HG03469 (cell line): ENCODE measurements at regions not wholly inside any gene's neighbourhood (a gene's known extent, or its start where the extent isn't known, plus 50 kb on each side); places are given as distances from the start of the nearest gene placed in this dataset.

Experiments used
- ATAC-seq: cut with Tn5 transposase; IDR thresholded peaks from one replicate; pipeline ENCODE4 v1.9.1; 2021; ENCODE audit warnings: mild to moderate bottlenecking, moderate library complexity, moderate number of reproducible peaks; ENCODE audit not compliant: unreplicated experiment

DNA sequence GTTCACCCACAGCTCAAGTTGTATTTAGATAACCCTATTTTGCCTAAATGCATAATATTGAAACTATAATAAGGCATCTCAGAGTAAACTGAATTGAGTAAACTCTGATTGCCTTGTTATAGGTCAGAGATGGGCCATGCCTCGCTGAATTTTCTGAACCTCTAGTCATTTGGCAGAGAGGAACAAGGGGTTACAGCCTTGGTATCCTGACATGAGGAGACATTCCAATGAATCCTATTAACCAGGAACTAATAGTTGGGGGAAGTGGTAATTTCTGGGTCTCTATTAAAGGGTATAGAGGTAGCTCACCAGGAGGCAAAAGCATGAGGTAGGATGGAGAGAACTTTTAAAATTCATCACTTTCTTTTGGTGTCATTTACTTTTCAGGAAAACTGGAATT is 227.4 kb upstream of the CHST9 start:
- no peak for ATAC-seq

DNA sequence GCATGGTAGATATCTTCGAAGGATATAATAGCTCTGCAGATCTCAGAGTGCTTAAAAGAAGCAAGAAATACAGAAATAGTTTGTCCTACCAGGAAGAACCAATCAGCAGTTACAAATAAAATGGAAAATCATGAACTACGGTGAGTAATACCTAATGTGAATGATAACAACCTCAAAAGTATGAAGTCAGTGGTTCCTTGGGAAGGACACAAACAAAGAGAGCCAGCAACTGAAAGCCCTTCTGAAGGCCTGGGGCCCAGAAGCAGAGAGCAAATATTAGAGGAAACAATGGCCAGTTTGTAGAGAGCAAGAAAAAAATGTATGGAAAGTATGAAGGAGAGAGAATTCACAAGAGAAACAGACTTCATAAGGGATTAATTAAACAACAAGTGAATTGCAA is 226.8 kb upstream of the CHST9 start:
- no peak for ATAC-seq

DNA sequence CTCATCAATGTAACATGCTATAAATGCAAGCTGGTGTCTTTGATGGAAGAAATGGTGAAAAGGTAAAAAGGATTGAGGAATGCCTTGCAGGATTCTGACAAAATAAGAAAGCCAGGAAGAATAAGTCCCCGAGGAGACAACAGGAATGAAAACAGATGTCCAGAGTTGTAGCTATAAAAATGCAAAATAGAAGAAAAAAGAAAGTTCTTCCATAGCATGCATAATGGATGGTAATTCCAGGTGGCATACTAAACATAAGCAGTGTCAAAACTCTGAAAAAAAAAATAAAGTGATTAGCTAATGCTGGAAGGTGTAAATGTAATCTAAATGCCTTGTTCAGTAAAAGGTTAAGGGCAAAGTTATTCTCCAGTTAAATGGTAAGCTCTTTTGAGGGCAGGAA is 225.9 kb upstream of the CHST9 start:
- ATAC-seq, result no peak

DNA sequence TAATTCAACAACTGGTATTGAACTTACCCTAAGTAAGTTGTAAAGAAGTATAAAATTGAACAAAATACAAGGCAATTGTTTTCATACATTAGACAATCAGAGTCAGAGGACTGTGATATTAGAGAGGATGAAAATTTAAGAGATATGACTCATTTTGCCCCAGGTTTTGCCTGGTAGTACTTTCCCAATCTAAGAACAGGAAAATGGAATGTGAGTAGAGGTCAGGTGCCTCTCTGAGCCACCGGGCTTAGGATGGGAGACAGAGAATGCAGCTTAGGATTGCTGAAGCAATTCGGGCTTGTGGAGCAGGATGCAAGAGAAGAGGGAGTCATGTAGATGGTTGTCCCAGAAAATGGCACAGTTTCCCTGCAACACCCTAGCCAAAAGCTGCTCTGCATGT is 219.7 kb upstream of the CHST9 start:
- ATAC-seq, result no peak

DNA sequence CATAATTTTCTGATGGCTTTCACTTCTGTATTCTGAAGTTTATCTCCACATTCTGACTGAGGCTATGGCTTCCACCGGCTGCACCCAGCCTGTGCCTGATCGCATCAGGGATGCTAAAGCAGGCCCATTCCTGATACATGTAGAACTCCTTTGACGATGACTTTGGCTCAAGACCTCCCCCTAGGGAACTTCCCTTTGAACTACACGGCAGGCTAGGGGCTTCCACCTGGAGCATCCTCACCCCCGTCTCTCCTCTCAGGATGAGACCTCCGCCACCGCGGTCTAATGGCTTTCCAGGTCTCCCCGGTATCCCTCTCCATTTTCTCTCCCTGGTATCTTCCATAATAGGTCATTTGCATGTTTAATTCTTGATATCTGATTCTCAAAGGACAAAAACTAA is 214.9 kb upstream of the CHST9 start:
- no peak for ATAC-seq

DNA sequence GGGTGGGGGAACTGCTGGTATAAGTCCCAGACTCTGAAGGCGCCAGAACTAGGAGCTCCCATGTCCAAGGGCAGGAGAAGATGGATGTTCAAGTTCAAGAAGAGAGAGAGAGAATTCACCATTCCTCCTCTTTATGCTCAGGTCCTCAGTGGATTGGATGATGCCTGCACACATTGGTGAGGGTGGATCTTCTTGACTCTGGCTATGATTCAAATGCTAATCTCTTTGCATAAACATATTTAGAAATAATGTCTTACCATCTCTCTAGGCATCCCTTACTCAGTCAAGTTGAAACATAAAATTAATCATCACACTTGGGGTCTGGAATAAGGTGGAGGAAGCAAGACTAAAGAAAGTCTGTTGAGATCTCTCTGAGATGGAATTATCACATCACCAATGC is 210.6 kb upstream of the CHST9 start:
- no peak for ATAC-seq

DNA sequence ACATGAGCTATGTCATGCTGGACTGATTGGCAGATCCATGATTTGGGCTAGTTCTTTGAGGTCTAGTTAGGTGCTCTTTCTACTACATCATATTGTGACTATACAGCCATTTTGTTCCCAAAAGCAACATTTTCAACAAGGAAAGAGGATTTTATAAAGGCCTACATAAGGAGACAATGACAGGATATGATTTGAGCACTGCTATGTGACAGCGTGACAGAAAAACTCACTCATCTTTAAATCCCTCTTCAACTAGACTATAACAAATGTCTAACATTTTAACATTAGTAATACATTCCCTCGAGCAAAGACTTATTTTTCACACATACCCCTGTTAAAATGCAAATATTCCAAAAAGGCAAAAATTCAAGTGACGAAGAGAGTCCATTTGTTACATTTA is 209.6 kb upstream of the CHST9 start:
- no peak for ATAC-seq

DNA sequence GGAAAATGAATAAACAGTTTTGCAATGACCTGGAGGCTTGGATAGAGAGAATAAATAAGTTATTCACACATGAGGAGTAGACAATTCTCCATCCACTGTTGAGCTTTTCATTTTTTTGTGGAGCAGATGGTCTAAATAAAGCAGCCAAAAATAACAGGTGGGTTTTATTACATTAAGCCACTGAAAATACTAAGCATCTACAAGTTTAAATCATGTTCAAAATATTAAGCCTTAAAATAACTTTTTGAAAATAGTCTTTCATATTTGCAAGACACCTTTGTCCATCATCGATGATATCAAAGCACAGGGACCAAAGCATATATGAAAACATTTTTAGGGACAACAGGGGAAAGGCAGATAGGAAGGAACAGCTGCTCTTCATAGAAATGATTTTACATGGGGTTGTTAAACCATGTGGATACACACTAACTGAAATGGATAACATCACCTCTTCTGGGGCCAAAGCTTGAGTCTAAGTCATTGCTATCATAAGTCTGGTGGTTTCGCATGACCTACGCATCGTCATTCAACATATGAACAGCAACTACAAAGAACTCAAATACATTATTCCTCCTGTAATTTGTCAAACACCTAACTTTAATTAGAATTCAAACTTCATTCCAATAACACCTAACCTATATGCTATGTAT is 197.6 kb upstream of the CHST9 start:
- no peak for ATAC-seq

DNA sequence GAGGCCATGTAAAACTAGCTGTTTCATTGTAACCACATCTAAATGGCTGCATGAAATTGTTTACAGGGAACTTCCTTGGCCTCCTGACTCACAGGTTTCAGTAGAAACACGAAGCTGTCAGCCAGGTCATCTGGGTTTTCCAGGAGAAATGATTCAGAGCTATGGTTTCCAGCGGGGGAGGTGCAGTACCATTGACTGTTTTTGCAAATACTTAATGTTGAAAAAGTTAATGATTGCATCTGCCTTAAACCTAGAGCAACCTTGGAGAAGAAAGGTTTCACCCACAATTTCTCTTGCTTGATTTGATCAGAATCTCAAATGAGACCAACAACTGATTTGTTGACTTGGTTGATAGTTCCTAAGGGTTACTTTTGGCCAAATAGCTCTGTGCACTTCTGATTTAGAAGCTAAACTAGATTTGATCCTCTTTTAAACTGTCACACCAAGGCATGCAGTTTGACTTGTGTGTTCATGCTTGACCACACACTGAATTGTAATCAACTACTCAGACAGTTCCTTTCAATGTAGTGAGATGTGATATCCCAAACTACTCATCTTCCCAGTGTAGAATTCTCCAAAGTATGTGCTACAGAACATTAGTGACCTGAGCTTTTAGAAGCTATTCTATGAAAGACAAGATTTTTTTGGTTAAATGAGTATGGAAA is 193.5 kb upstream of the CHST9 start:
- no peak for ATAC-seq

DNA sequence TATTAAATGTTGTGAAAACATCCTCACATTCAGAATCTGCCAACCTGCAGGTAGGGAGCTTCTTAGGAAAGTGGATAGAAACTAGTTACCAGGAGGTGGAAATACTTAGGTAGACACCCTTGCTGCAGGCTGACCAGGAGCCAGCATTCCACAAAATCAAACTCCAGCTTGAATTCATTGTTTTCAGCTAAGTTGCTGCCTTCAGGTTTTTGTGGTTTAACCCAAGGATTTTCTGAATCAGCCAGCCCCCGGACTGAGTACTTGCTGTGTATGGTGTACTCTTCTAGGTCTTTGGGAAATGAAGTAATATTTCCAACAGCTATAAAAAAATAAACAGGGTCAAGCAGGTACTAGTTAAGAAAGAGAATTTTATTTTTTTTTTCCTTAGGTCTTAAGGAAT is 192.1 kb upstream of the CHST9 start:
- no peak for ATAC-seq

DNA sequence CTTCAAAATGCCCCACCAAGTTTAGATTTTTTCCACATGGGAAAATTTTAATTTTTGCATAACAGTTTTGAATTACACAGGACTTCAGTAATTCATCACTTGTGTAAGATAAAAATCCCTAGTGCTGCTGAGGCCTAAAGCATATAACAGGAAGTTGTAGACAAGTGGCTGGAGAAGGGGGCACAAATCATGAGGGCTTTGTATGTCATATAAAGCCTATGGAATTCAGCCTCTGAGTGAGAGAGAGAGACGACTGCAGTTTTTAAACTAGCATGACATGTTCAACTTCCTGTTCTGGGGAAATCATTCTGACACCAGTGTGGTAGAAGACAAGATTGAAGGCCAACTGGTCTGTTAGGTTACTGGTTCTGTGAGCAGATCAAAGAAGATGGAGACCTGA is 187.3 kb upstream of the CHST9 start:
- no peak for ATAC-seq

DNA sequence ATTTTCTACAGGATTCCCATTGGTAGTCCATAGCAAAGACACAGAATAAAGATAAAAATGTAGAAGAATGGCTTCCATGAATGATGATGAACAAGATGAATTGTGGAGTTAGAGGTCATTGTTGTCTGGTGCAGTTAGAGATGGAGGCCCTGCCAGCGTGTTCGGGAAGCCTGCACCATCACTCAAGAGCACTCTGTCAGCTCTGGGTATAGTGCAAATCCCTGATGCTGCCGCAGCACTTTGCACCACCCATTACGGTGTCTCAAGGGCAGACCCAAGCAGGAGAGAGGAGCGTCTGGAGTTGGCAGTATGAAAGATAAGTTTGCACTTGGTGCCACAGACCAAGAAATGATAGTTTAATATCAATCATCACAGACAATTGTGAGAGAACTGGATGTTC is 181.6 kb upstream of the CHST9 start:
- ATAC-seq, result no peak

DNA sequence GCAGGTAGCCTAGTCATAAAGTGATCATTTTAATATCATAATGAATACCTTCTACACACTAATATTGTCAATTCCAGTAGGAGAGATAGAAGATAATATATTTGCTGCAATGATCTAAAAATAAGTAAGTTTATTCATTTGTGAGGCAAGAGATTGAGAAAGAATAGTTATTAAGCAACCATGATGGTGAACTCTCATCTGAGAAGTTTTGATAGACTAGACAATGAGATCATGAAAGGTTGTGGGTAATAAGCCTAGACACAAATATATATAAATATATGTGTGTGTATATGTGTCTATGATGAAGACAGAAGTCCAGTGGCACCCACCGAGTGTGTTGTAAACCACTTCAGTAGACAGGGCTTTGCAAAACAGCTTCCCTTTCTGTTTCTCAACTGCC is 181.0 kb upstream of the CHST9 start:
- no peak for ATAC-seq

DNA sequence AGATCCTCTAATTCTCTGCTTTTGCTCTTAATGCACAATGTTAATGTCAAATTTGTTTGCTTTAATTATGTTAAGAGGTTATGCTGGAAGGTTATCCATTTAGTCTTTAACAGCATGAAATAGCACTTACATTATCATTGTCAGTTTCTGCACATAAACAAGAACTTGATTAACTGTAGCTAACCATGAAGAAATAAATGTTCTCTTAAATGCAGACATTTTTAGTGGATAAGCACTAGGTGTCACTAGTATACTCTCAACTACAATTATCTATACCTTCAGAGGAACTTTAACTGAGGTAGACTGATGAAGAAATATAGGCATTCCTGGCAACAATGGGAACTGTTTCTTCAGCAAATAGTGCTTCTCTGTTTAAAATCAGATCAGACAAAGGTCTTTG is 178.8 kb upstream of the CHST9 start:
- ATAC-seq, result no peak

DNA sequence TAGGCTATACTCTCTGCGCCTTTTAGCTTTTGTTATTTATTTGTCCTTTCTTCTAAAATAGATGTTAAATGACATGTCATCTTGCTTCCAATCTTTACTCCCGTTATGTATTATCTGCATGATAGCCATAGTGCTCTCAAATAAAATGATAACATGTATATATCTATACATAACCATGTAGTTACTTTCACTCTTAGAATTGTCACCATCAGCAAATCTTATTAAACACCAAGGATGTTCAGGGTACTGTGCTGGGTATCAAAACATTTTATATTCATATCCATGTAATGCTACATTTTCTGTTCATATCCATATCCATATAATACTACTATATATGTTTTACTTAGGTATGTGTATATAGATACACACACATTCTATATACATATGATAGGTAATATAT is 176.4 kb upstream of the CHST9 start:
- ATAC-seq, result no peak

DNA sequence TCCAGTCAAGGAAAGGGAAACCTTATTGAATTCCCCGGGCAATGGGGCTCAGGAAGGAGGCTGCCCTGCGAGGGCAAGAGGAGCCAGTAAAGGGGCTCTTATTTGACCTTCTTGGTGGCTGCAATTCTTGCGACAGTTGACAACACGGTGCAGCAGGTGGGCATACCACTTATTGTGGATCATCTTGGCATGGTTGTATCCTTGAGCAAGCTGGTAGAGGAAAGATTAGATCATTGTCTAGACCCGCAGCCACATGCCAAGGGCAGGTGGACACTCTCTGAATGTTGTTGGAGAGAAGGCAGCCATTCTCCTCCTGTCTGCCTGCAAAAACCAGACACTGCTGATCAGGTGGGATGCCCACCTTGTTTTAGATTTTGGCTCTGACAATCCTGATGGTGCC is 170.2 kb upstream of the CHST9 start:
- no peak for ATAC-seq

DNA sequence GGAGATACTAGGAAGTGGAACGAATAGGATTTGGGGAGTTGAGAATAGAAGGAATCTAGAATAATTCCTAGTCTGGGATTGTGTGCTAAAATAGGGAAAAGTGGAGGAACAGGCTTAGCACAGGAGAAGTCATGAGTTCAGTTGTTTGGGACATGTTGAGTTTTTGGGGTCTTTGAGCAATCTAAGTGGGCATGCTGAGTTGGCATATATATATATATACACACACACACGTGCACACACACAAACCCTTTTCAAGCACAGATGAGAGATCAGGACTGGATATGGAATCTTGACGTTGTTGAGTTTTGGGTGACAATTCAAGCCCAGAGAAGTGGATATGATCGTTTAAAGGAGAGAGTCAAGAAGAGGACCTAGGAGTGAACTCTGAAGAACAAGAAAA is 168.2 kb upstream of the CHST9 start:
- ATAC-seq, result no peak

DNA sequence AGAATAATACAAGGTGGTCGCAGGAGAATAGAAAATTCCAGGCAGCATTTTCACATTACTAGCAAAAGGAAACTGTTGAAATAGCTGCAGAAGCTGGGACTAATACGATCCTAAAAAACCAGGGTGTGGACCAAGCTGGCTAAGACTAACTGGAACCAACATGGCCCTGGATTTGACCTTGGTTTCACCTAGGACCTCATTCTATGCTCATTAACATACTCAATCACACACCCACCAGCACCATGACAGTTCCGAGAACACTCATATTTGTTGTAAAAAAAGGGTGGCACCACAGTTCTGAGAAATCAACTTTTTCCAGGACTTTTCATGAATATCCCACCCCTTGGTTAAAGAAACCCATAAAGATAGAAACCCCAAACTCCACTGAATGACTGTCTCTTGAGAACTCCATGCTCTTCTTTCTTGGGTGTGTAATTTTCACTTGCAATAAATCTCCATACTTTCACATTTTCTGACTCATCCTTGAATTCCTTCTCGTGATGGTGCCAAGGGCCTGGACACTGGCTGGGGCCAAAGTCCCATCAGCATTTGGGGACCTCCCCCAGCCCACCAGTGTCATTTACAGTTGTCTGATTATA is 164.3 kb upstream of the CHST9 start:
- ATAC-seq, result no peak

DNA sequence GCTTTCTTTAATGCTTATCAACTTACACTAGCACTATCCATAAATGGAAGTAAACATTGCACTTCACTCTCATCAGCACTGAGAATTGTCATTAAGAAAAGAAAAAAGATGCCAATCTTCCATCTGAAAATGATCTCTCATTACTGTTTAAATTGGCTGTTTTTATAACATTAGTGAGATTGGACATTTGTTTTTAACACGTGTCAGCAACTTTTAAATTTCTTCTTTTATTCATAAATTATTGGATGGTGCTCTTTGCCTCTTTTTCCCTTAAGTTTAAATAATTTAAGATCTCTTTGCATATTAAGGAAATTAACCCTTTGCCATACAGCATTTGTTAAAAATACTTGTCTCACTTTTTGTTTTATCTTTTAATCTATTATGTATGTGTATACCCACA is 146.5 kb upstream of the CHST9 start:
- no peak for ATAC-seq

DNA sequence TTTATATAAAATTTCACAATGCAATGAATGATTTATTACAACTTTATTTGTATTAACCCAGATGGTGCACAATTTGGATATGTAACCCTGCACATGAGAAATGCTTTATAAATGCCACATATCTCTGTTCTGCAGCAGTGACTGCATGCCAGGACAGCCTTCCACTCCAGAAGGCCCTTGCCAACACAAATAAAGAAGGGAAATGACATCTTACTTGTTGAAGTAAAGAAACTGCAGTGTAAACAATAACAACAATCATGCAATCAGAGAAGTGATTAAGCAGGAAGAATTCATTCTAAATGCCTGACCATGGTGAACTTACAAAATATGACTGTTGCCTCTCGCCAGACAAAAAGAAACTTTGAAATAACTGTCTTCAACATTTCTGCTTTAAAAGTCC is 129.9 kb upstream of the CHST9 start:
- no peak for ATAC-seq

DNA sequence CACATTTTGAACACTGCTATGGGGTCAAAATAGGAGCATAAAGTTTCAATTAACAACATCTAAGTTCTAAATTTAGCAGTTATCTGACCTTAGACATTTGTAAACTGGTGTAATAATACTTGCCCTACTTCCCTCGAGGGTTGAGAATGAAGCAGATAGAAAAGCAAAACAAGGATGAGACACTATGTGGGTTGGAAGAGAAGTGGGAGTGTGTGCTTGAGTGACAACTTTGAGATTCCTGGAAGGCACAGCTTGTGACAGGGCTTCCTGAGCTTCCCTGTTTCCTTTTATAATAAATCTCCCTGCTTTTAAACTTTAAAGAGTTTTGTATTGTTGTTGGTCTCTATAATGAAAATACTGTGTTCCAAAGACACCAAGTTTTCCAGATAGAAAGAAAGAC is 128.6 kb upstream of the CHST9 start:
- ATAC-seq, result no peak

DNA sequence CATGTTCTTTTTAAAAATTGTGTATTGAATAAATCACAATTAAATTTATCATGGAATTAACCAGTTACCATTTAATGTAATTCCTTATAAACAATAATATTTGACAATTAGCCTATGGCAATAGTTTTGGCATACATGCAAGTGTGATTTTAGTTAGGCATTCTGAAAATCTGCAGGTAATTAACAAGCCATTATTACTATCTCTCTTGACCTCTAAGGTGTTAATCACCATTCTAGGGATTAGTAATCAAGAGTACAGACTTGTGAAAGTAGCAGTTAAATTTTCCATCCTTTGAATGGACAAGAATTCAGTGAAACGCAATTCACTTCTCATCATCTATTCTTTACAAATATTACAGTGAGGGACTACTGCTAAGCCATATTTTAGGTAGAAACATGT is 127.7 kb upstream of the CHST9 start:
- ATAC-seq, result no peak

DNA sequence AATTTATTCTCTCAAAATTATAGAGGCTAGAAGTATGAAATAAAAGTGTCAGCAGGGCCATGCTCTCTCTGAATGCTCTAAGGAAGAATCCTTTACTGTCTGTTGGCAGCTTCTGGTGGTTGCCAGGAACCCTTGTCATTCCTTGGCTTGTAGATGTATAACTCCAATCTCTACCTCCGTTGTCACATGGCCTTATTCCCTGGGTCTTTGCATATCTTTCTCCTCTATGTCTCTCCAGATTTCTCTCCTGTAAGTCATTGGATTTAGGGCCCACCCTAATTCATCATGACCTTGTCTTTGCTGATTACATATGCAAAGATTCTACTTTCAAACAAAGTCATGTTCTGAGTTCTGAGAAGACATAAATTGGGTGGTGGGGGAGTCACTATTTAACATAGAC is 127.0 kb upstream of the CHST9 start:
- ATAC-seq, result no peak
